Neural cell (in vitro differentiated cells): ENCODE measurements at regions not wholly inside any gene's neighbourhood (a gene's known extent, or its start where the extent isn't known, plus 50 kb on each side); places are given as distances from the start of the nearest gene placed in this dataset.

Experiments used
- CTCF ChIP-seq: fragments of 450-650 bp; IDR thresholded peaks from 2 replicates; pipeline ENCODE4 v1.5.1; 2014; ENCODE audit warnings: antibody characterized with exemption, mild to moderate bottlenecking, moderate library complexity; ENCODE audit not compliant: poor library complexity, severe bottlenecking
- EZH2 ChIP-seq: fragments of 200-600, 300-800 bp; shearing (Covaris generic), sonication (generic); IDR thresholded peaks from 2 replicates; pipeline ENCODE4 v1.6.1; 2014; ENCODE audit warnings: antibody characterized with exemption, low read length, borderline replicate concordance, mild to moderate bottlenecking; ENCODE audit not compliant: insufficient read depth, poor library complexity, severe bottlenecking
- MXI1 ChIP-seq: fragments of 450-650 bp; conservative IDR thresholded peaks from 2 replicates; pipeline ENCODE4 v1.6.1; 2014; ENCODE audit warnings: antibody characterized with exemption, mild to moderate bottlenecking; ENCODE audit not compliant: poor library complexity, severe bottlenecking
- POLR2AphosphoS5 ChIP-seq: IDR thresholded peaks from 2 replicates; pipeline ENCODE4 v1.6.1; 2012
- RAD21 ChIP-seq: fragments of 450-650 bp; conservative IDR thresholded peaks from 2 replicates; pipeline ENCODE4 v1.6.1; 2014; ENCODE audit warnings: antibody characterized with exemption, mild to moderate bottlenecking, moderate library complexity
- REST ChIP-seq: IDR thresholded peaks from 2 replicates; pipeline ENCODE4 v1.6.1; 2012; ENCODE audit warnings: borderline replicate concordance

GRCh38 chr4:32341342-32341741, 1621.2 kb downstream of the PCDH7 start:
- no peak for TF ChIP-seq CTCF
- TF ChIP-seq REST, result no peak
- TF ChIP-seq EZH2, result no peak
- no peak for TF ChIP-seq POLR2AphosphoS5
- no peak for TF ChIP-seq RAD21
- no peak for TF ChIP-seq MXI1
